Fibroblast of mammary gland (primary cell): ENCODE measurements at regions not wholly inside any gene's neighbourhood (a gene's known extent, or its start where the extent isn't known, plus 50 kb on each side); places are given as distances from the start of the nearest gene placed in this dataset.
"Not testable (repeated sequence)": the region's sequence is repeated elsewhere in the genome, so short reads cannot be mapped to it uniquely, and the experiment has no call there.

Source experiments
- DNase-seq: peaks from one replicate; pipeline ENCODE4 v3.0.0-alpha.2; 2010; ENCODE audit warnings: low read depth
- H3K4me3 ChIP-seq: 2 replicates; pipeline ENCODE4 v1.5.1; 2011; ENCODE audit warnings: low read depth, mild to moderate bottlenecking, low read length, moderate library complexity; ENCODE audit not compliant: control insufficient read depth
- TF ChIP-seq, protein P1 (sequence below): conservative IDR thresholded peaks from 2 replicates; pipeline ENCODE4 v1.5.1; 2011; ENCODE audit warnings: low read depth, low read length, inconsistent platforms; ENCODE audit not compliant: control insufficient read depth, insufficient read depth

DNA sequence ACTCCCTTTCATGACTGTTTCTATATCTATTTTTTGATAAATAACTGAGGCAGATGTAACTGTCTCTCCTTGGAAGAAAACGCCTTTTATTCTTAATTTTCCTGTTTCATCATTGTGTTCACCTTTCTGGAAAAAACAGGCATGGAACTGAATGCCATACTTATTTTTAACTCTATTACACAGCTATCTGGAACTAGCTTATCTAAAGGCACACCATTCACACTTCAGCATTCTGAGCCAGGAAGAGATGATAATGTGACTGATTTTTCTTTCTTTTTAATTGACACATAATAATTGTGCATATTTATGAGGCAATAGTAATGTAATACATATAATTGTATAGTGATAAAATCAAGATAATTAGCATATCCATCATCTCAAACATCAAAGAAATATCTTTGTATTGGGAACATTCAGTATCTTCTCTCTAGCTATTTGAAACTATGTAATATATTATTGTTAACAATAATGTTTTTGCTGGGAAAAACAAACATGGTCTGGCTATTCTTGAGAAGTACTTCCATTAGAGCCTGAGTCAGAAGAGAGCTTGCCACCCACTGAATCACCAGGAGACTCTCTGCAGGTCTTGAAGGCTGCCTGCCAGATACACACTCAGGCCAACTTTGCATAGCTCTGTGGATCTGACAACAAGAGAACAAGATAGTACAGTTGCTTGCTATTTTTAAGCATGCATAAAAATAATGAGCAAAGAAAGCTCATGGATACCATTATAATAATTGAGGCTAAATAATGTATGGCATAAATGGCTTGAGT is 501.0 kb upstream of the EDIL3 start:
- no peak overlapping the region for H3K4me3 ChIP-seq
- peak; percentile 51 for DNase-seq
- TF ChIP-seq, protein P1, sequence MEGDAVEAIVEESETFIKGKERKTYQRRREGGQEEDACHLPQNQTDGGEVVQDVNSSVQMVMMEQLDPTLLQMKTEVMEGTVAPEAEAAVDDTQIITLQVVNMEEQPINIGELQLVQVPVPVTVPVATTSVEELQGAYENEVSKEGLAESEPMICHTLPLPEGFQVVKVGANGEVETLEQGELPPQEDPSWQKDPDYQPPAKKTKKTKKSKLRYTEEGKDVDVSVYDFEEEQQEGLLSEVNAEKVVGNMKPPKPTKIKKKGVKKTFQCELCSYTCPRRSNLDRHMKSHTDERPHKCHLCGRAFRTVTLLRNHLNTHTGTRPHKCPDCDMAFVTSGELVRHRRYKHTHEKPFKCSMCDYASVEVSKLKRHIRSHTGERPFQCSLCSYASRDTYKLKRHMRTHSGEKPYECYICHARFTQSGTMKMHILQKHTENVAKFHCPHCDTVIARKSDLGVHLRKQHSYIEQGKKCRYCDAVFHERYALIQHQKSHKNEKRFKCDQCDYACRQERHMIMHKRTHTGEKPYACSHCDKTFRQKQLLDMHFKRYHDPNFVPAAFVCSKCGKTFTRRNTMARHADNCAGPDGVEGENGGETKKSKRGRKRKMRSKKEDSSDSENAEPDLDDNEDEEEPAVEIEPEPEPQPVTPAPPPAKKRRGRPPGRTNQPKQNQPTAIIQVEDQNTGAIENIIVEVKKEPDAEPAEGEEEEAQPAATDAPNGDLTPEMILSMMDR = no peak

DNA sequence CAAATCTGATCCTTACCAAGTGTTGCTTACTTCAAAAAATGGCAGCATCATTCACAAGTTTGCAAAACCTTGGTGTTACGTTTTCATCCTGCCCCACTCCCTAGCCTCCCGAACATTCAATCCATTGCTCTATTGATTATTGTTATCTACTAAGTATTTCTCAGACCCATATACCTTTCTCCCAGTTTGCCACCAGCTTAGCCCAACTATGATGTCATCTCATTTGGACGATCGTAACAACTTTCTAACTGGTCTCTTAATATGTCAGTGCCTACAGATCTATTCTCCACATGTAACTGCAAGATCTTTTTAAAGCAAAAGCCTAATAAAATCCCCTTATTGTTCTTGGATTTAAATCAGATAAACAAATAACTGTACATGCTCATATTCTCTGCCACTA is 497.1 kb upstream of the EDIL3 start:
- DNase-seq = no peak
- TF ChIP-seq, protein P1 = no peak
- H3K4me3 ChIP-seq = no peak overlapping the region

DNA sequence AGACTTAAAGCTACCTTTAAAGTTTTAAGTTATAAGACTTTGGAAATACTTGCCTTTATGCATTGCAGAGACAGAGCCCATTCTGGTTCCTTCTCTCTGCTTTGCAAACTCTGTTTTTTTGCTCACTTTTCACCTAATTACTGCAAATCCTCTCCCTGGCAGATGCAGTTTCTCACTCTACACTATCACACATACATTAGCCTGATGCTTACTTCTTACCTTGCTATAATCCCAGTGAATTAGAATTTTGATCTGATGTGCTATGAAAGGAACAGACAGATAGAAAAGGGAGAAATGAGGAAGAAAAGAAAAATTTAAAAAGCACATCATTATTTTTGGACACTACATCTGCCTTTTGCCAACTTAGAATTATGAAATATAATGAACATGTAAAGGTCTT is 489.5 kb upstream of the EDIL3 start:
- TF ChIP-seq, protein P1 = no peak
- no peak for DNase-seq
- H3K4me3 ChIP-seq = no peak overlapping the region

DNA sequence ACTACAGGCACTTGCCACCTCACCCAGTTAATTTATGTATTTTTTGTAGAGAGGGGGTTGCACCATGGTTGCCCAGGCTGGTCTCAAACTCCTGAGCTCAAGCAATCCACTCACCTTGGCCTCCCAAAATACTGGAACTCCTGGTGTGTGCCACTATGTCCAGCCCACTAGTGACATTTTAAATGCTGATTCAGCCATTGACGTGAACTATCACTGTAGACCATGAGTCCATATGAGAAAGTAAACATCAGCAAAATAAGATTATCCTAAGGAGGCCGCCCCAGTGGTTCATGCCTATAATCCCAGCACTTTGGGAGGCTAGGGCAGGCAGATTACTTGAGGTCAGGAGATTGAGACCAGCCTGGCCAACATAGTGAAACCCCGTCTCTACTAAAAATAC is 488.1 kb upstream of the EDIL3 start:
- no peak overlapping the region for H3K4me3 ChIP-seq
- TF ChIP-seq, protein P1 = no peak
- no peak for DNase-seq

DNA sequence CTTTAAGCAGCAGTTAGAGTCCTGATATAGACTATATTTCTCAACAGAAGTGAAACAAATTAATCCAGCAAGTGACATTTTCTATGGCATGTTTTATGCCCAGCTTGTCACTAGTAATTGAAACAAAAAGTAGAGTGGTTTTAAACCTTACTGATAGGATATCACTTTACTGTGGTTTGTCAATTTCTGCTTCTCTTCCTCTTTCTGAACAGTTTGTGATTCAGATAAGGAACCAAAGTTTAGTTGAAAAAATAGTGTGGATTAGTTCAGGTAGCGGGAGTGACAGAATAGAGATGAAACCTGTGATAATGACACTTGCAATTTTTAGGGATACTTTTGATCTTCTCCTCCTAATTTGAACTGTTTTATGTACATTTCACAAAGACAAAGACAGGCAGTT is 485.7 kb upstream of the EDIL3 start:
- DNase-seq = no peak
- TF ChIP-seq, protein P1 = no peak
- no peak overlapping the region for H3K4me3 ChIP-seq

DNA sequence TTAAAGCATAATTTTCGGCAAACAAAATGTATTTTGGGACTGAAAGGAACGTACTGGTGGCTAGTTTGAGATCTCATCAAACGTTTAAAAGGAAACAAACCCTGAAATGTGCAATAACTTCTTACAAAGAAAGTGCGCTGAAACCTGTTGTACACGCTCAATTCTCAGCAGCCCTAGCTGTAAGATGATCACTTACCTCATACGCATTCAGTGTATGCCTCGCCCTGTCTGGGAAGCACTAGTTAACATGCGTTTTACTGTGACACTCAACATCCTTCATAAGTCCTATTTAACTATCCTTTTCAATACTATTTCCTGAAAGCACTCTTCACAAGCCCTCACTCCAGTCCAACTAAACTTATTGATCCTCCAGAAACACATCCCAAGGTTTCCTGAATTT is 485.0 kb upstream of the EDIL3 start:
- no peak overlapping the region for H3K4me3 ChIP-seq
- TF ChIP-seq, protein P1 = no peak
- no peak for DNase-seq

DNA sequence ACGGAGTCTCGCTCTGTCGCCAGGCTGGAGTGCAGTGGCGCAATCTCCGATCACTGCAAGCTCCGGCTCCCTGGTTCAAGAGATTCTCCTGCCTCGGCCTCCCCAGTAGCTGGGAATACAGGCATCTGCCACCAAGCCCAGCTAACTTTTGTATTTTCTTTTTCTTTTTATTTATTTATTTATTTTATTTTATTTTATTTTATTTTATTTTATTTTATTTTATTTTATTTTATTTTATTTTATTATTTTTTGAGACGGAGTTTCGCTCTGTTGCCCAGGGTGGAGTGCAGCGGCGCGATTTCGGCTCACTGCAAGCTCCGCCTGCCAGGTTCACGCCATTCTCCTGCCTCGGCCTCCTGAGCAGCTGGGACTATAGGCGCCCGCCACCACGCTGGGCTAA is 479.3 kb upstream of the EDIL3 start:
- H3K4me3 ChIP-seq, DNase-seq: not testable (repeated sequence)
